ENCODE measurements at regions not wholly inside any gene's neighbourhood (a gene's known extent, or its start where the extent isn't known, plus 50 kb on each side); places are given as distances from the start of the nearest gene placed in this dataset.

- H3K27me3 ChIP-seq (ENCODE audit: control insufficient read depth, insufficient read depth, low read length): no peaks in the 10 kb centered on the region
- H3K4me3 ChIP-seq (ENCODE audit: low read length): no peak overlapping the region
- H3K27ac ChIP-seq (ENCODE audit: low read length): no peak overlapping the region
- no peak overlapping the region for H3K9ac ChIP-seq (ENCODE audit: low read length)
- H3K9me3 ChIP-seq (ENCODE audit: control insufficient read depth, low read depth, low read length): no peaks in the 10 kb centered on the region
- H3K4me1 ChIP-seq (ENCODE audit: control insufficient read depth, low read depth, low read length): peaks cover 5% of the 10 kb centered on the region
- H3K36me3 ChIP-seq (ENCODE audit: control insufficient read depth, low read depth, low read length): no peaks in the 10 kb centered on the region
Measured at GRCh38 chr3:194243172-194243837, 107.4 kb downstream of the HES1 start.

- Histone ChIP-seq H3K4me1 (ENCODE audit: control insufficient read depth, low read depth, low read length) (peaks cover 5% of the 10 kb centered on the region), H3K27me3 (ENCODE audit: control insufficient read depth, insufficient read depth, low read length) (no peaks in the 10 kb centered on the region), H3K9ac (ENCODE audit: low read length) (no peak overlapping the region), H3K4me3 (ENCODE audit: low read length) (no peak overlapping the region), H3K27ac (ENCODE audit: low read length) (no peak overlapping the region), H3K36me3 (ENCODE audit: control insufficient read depth, low read depth, low read length) (no peaks in the 10 kb centered on the region), H3K9me3 (ENCODE audit: control insufficient read depth, low read depth, low read length) (no peaks in the 10 kb centered on the region)
Measured at GRCh38 chr3:194244167-194244566, 107.0 kb downstream of the CPN2 start.

- H3K4me3 ChIP-seq (ENCODE audit: low read length): no peak overlapping the region
- H3K9me3 ChIP-seq (ENCODE audit: control insufficient read depth, low read depth, low read length): no peaks in the 10 kb centered on the region
- no peaks in the 10 kb centered on the region for H3K27me3 ChIP-seq (ENCODE audit: control insufficient read depth, insufficient read depth, low read length)
- no peak overlapping the region for H3K9ac ChIP-seq (ENCODE audit: low read length)
- H3K27ac ChIP-seq (ENCODE audit: low read length): no peak overlapping the region
- peaks cover 5% of the 10 kb centered on the region for H3K4me1 ChIP-seq (ENCODE audit: control insufficient read depth, low read depth, low read length)
- no peaks in the 10 kb centered on the region for H3K36me3 ChIP-seq (ENCODE audit: control insufficient read depth, low read depth, low read length)
Measured at GRCh38 chr3:194245474-194245873, 105.7 kb downstream of the CPN2 start.

- Histone ChIP-seq H3K4me3 (ENCODE audit: low read length) (no peak overlapping the region), H3K27ac (ENCODE audit: low read length) (no peak overlapping the region), H3K9ac (ENCODE audit: low read length) (no peak overlapping the region), H3K4me1 (ENCODE audit: control insufficient read depth, low read depth, low read length) (peaks cover 5% of the 10 kb centered on the region), H3K9me3 (ENCODE audit: control insufficient read depth, low read depth, low read length) (no peaks in the 10 kb centered on the region), H3K36me3 (ENCODE audit: control insufficient read depth, low read depth, low read length) (no peaks in the 10 kb centered on the region), H3K27me3 (ENCODE audit: control insufficient read depth, insufficient read depth, low read length) (no peaks in the 10 kb centered on the region)
Measured at GRCh38 chr3:194245975-194246561, 105.1 kb downstream of the CPN2 start.

GRCh38 chr3:194246709-194247349 lies 104.3 kb downstream of the CPN2 start:
- H3K36me3 ChIP-seq (ENCODE audit: control insufficient read depth, low read depth, low read length): no peaks in the 10 kb centered on the region
- H3K4me3 ChIP-seq (ENCODE audit: low read length): no peak overlapping the region
- H3K4me1 ChIP-seq (ENCODE audit: control insufficient read depth, low read depth, low read length): peaks cover 5% of the 10 kb centered on the region
- no peaks in the 10 kb centered on the region for H3K9me3 ChIP-seq (ENCODE audit: control insufficient read depth, low read depth, low read length)
- no peak overlapping the region for H3K27ac ChIP-seq (ENCODE audit: low read length)
- H3K9ac ChIP-seq (ENCODE audit: low read length): no peak overlapping the region
- no peaks in the 10 kb centered on the region for H3K27me3 ChIP-seq (ENCODE audit: control insufficient read depth, insufficient read depth, low read length)

GRCh38 chr3:194247350-194247740 lies 103.8 kb downstream of the CPN2 start:
- Histone ChIP-seq H3K9me3 (ENCODE audit: control insufficient read depth, low read depth, low read length) (no peaks in the 10 kb centered on the region), H3K4me3 (ENCODE audit: low read length) (no peak overlapping the region), H3K27me3 (ENCODE audit: control insufficient read depth, insufficient read depth, low read length) (no peaks in the 10 kb centered on the region), H3K36me3 (ENCODE audit: control insufficient read depth, low read depth, low read length) (no peaks in the 10 kb centered on the region), H3K27ac (ENCODE audit: low read length) (no peak overlapping the region), H3K4me1 (ENCODE audit: control insufficient read depth, low read depth, low read length) (peaks cover 5% of the 10 kb centered on the region), H3K9ac (ENCODE audit: low read length) (no peak overlapping the region)

- peaks cover 5% of the 10 kb centered on the region for H3K4me1 ChIP-seq (ENCODE audit: control insufficient read depth, low read depth, low read length)
Measured at GRCh38 chr3:194249323-194250097, 101.6 kb downstream of the CPN2 start.

GRCh38 chr3:194250098-194251002 lies 100.8 kb downstream of the CPN2 start:
- H3K36me3 ChIP-seq (ENCODE audit: control insufficient read depth, low read depth, low read length): no peaks in the 10 kb centered on the region

More at GRCh38 chr3:194249323-194250097, 101.6 kb downstream of the CPN2 start:
- no peak overlapping the region for H3K27ac ChIP-seq (ENCODE audit: low read length)
- H3K9ac ChIP-seq (ENCODE audit: low read length): no peak overlapping the region
- no peaks in the 10 kb centered on the region for H3K9me3 ChIP-seq (ENCODE audit: control insufficient read depth, low read depth, low read length)
- H3K27me3 ChIP-seq (ENCODE audit: control insufficient read depth, insufficient read depth, low read length): no peaks in the 10 kb centered on the region
- H3K36me3 ChIP-seq (ENCODE audit: control insufficient read depth, low read depth, low read length): no peaks in the 10 kb centered on the region
- H3K4me3 ChIP-seq (ENCODE audit: low read length): no peak overlapping the region

GRCh38 chr3:194251007-194251406 lies 100.1 kb downstream of the CPN2 start:
- H3K27me3 ChIP-seq (ENCODE audit: control insufficient read depth, insufficient read depth, low read length): no peaks in the 10 kb centered on the region
- no peak overlapping the region for H3K9ac ChIP-seq (ENCODE audit: low read length)
- no peak overlapping the region for H3K27ac ChIP-seq (ENCODE audit: low read length)
- H3K4me3 ChIP-seq (ENCODE audit: low read length): no peak overlapping the region
- no peaks in the 10 kb centered on the region for H3K9me3 ChIP-seq (ENCODE audit: control insufficient read depth, low read depth, low read length)
- H3K36me3 ChIP-seq (ENCODE audit: control insufficient read depth, low read depth, low read length): no peaks in the 10 kb centered on the region
- H3K4me1 ChIP-seq (ENCODE audit: control insufficient read depth, low read depth, low read length): peaks cover 5% of the 10 kb centered on the region

More at GRCh38 chr3:194250098-194251002, 100.8 kb downstream of the CPN2 start:
- H3K4me3 ChIP-seq (ENCODE audit: low read length): no peak overlapping the region
- H3K9me3 ChIP-seq (ENCODE audit: control insufficient read depth, low read depth, low read length): no peaks in the 10 kb centered on the region
- H3K27me3 ChIP-seq (ENCODE audit: control insufficient read depth, insufficient read depth, low read length): no peaks in the 10 kb centered on the region
- H3K4me1 ChIP-seq (ENCODE audit: control insufficient read depth, low read depth, low read length): peaks cover 5% of the 10 kb centered on the region
- H3K27ac ChIP-seq (ENCODE audit: low read length): no peak overlapping the region
- H3K9ac ChIP-seq (ENCODE audit: low read length): no peak overlapping the region

- Histone ChIP-seq H3K36me3 (ENCODE audit: control insufficient read depth, low read depth, low read length) (no peaks in the 10 kb centered on the region), H3K27ac (ENCODE audit: low read length) (no peak overlapping the region), H3K27me3 (ENCODE audit: control insufficient read depth, insufficient read depth, low read length) (no peaks in the 10 kb centered on the region), H3K9me3 (ENCODE audit: control insufficient read depth, low read depth, low read length) (no peaks in the 10 kb centered on the region), H3K9ac (ENCODE audit: low read length) (no peak overlapping the region), H3K4me1 (ENCODE audit: control insufficient read depth, low read depth, low read length) (peaks cover under 1% of the 10 kb centered on the region), H3K4me3 (ENCODE audit: low read length) (no peak overlapping the region)
Measured at GRCh38 chr3:194251461-194251860, 99.7 kb downstream of the CPN2 start.

Measured in iPS-18a (cell line).